DOHH2 (cell line): ENCODE measurements at regions not wholly inside any gene's neighbourhood (a gene's known extent, or its start where the extent isn't known, plus 50 kb on each side); places are given as distances from the start of the nearest gene placed in this dataset.

Experiments used
- H3F3A ChIP-seq: fragments of 200-600 bp; sonication (generic), shearing (Covaris generic); 2 replicates; pipeline ENCODE4 v1.6.0; 2016; ENCODE audit warnings: antibody characterized with exemption, mild to moderate bottlenecking; ENCODE audit not compliant: control insufficient read depth, insufficient read depth
- H3K27ac ChIP-seq: fragments of 200-600 bp; sonication (generic); 2 replicates; pipeline ENCODE4 v1.5.1; 2014; ENCODE audit warnings: low read depth, mild to moderate bottlenecking, low read length, moderate library complexity
- H3K27me3 ChIP-seq: fragments of 200-600 bp; sonication (generic); 2 replicates; pipeline ENCODE4 v1.6.1; 2014; ENCODE audit warnings: mild to moderate bottlenecking, low read length, mixed read lengths; ENCODE audit not compliant: control insufficient read depth
- H3K36me3 ChIP-seq: fragments of 200-600 bp; sonication (generic); 2 replicates; pipeline ENCODE4 v1.6.1; 2014; ENCODE audit warnings: mild to moderate bottlenecking, low read length, moderate library complexity, mixed read lengths; ENCODE audit not compliant: control insufficient read depth
- H3K4me1 ChIP-seq: fragments of 200-600 bp; sonication (generic); 2 replicates; pipeline ENCODE4 v1.6.1; 2014; ENCODE audit warnings: mild to moderate bottlenecking, low read length, mixed read lengths; ENCODE audit not compliant: control insufficient read depth
- H3K4me2 ChIP-seq: fragments of 200-600 bp; sonication (generic); 2 replicates; pipeline ENCODE4 v1.6.0; 2014; ENCODE audit warnings: mild to moderate bottlenecking, low read length, moderate library complexity
- H3K4me3 ChIP-seq: fragments of 200-600 bp; sonication (generic); 2 replicates; pipeline ENCODE4 v1.5.1; 2014; ENCODE audit warnings: mild to moderate bottlenecking, low read length, mixed read lengths
- H3K79me2 ChIP-seq: fragments of 200-600 bp; sonication (generic); 2 replicates; pipeline ENCODE4 v1.6.1; 2014; ENCODE audit warnings: mild to moderate bottlenecking, low read length, mixed read lengths; ENCODE audit not compliant: control insufficient read depth
- H3K9me2 ChIP-seq: fragments of 200-600 bp; sonication (generic); replicated peaks from 2 replicates; pipeline ENCODE4 v1.6.1; 2014; ENCODE audit warnings: mild to moderate bottlenecking, low read length, mixed read lengths; ENCODE audit not compliant: control insufficient read depth
- H3K9me3 ChIP-seq: fragments of 200-600 bp; sonication (generic); 2 replicates; pipeline ENCODE4 v1.6.1; 2014; ENCODE audit warnings: antibody characterized with exemption, low read length, mixed read lengths; ENCODE audit not compliant: control insufficient read depth, insufficient read depth
- H4K20me1 ChIP-seq: fragments of 200-600 bp; sonication (generic); 2 replicates; pipeline ENCODE4 v1.6.0; 2014; ENCODE audit warnings: low read depth, mild to moderate bottlenecking, antibody characterized with exemption, low read length, moderate library complexity; ENCODE audit not compliant: control insufficient read depth, insufficient read depth
- EZH2phosphoT487 ChIP-seq: fragments of 200-600 bp; sonication (generic); IDR thresholded peaks from 2 replicates; pipeline ENCODE4 v1.6.1; 2017; ENCODE audit warnings: borderline replicate concordance, mild to moderate bottlenecking, antibody characterized with exemption, low read length, moderate library complexity, mixed read lengths
- TF ChIP-seq, protein P1 (sequence below): fragments of 200-600 bp; sonication (generic); IDR thresholded peaks from one replicate; pipeline ENCODE4 v1.5.1; 2014; ENCODE audit warnings: antibody characterized with exemption, mild to moderate bottlenecking, low read depth, low read length; ENCODE audit not compliant: poor library complexity, severe bottlenecking

DNA sequence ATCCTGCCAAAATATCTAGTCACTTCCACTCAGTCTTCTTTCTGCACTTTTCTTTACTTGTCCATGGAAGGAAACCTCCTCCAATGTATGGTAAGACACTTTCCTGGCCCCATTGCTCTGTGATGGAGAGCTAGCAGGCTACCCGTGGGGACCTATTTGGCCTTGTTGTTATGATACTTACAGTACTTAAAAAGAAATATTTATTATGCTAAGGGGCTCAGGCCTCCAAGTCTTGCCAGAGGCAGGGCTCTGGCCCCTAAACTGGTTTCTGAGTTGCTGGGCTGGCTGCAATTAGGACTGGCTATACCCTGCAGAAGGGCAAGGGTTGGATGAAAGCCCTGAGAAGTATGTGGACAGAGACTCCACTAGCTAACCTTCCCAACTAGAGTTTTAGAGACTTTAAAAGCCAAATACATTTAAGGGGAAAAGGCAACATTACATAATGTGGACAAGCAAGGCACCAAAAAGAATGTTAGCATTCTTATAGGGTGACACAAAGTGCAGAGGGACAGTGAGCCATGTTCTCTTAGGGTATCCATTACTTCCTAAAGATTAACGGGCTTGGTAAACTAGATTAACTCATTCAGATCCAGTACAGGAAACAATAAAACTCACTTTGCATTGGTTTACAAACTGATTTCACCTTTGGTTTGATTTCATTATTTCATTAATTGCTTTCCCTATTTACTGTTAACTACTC lies 84.9 kb upstream of the INHBA start:
- no peaks in the 10 kb centered on the region for H3K9me3 ChIP-seq
- no peak overlapping the region for H3K4me2 ChIP-seq
- H4K20me1 ChIP-seq, result no peaks in the 10 kb centered on the region
- no peak overlapping the region for H3K4me3 ChIP-seq
- H3F3A ChIP-seq, result no peaks in the 10 kb centered on the region
- no peaks in the 10 kb centered on the region for H3K36me3 ChIP-seq
- no peak overlapping the region for H3K27ac ChIP-seq
- TF ChIP-seq, protein P1, sequence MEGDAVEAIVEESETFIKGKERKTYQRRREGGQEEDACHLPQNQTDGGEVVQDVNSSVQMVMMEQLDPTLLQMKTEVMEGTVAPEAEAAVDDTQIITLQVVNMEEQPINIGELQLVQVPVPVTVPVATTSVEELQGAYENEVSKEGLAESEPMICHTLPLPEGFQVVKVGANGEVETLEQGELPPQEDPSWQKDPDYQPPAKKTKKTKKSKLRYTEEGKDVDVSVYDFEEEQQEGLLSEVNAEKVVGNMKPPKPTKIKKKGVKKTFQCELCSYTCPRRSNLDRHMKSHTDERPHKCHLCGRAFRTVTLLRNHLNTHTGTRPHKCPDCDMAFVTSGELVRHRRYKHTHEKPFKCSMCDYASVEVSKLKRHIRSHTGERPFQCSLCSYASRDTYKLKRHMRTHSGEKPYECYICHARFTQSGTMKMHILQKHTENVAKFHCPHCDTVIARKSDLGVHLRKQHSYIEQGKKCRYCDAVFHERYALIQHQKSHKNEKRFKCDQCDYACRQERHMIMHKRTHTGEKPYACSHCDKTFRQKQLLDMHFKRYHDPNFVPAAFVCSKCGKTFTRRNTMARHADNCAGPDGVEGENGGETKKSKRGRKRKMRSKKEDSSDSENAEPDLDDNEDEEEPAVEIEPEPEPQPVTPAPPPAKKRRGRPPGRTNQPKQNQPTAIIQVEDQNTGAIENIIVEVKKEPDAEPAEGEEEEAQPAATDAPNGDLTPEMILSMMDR, result no peak
- no peak for TF ChIP-seq EZH2phosphoT487
- no peaks in the 10 kb centered on the region for H3K4me1 ChIP-seq
- H3K27me3 ChIP-seq, result no peaks in the 10 kb centered on the region
- no peaks in the 10 kb centered on the region for H3K79me2 ChIP-seq
- H3K9me2 ChIP-seq, result no peaks in the 10 kb centered on the region

DNA sequence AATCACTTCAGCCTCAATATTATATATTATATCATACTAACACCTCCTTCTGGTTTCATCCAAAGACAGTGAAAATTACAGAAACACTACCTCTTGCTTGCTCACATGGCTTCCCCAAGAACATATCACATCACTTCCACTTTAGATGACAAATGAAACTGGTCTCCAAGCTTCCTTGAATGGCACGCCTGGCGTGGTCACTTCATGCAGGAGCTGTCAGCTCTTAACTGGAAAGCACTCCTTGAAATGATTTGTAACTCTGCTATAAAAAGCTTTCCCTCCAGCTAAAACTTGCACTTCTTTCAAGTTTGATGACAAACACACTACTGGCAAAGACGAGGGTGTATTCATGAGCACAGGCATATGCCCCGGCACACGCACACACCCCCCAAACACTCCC lies 84.1 kb upstream of the INHBA start:
- Histone ChIP-seq H3K36me3 (no peaks in the 10 kb centered on the region), H3F3A (no peaks in the 10 kb centered on the region), H3K79me2 (no peaks in the 10 kb centered on the region), H3K4me1 (no peaks in the 10 kb centered on the region), H3K9me2 (no peaks in the 10 kb centered on the region), H3K9me3 (no peaks in the 10 kb centered on the region), H3K4me2 (no peak overlapping the region), H3K27me3 (no peaks in the 10 kb centered on the region), H4K20me1 (no peaks in the 10 kb centered on the region), H3K4me3 (no peak overlapping the region), H3K27ac (no peak overlapping the region)
- no peak for TF ChIP-seq EZH2phosphoT487
- TF ChIP-seq, protein P1, result no peak

DNA sequence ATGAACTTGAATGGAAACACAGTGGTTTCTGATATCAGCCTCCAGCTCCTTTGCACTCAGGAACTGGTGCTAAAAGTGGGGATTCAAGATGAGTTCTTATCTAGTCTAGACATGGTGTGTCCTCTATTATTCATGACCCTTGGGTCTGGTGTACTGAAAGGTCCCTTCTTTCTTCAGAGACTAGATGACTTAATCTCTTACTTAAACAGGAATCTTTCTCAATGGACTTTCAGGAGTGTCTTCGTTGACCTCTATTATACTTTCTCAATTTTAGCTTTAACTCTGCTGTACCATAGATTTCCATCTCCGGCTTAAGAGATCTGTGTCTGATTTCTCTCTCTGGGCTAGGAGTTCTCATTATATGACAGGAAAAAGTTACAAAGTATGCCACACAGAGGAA lies 83.5 kb upstream of the INHBA start:
- Histone ChIP-seq H3K4me1 (no peaks in the 10 kb centered on the region), H3K36me3 (no peaks in the 10 kb centered on the region), H3K4me3 (no peak overlapping the region), H3K9me3 (no peaks in the 10 kb centered on the region), H3K79me2 (no peaks in the 10 kb centered on the region), H3K4me2 (no peak overlapping the region), H3K27me3 (no peaks in the 10 kb centered on the region), H3K27ac (no peak overlapping the region), H3K9me2 (no peaks in the 10 kb centered on the region), H3F3A (no peaks in the 10 kb centered on the region), H4K20me1 (no peaks in the 10 kb centered on the region)
- TF ChIP-seq, protein P1, result no peak
- TF ChIP-seq EZH2phosphoT487, result no peak
